H9 (cell line): ENCODE measurements at regions not wholly inside any gene's neighbourhood (a gene's known extent, or its start where the extent isn't known, plus 50 kb on each side); places are given as distances from the start of the nearest gene placed in this dataset.

ENCODE experiments used
- DNase-seq: peaks from one replicate; pipeline ENCODE4 v3.0.0-alpha.2; 2017
- H2AFZ ChIP-seq: one replicate; pipeline ENCODE4 v1.6.1; 2013; ENCODE audit warnings: mild to moderate bottlenecking, low read length, control low read depth, moderate library complexity
- H2AK5ac ChIP-seq: 2 replicates; pipeline ENCODE4 v1.6.1; 2013; ENCODE audit warnings: low read length, control low read depth, mixed read lengths; ENCODE audit not compliant: insufficient read length
- H2BK120ac ChIP-seq: one replicate; pipeline ENCODE4 v1.6.1; 2013; ENCODE audit warnings: low read depth, mild to moderate bottlenecking, low read length, control low read depth, inconsistent platforms; ENCODE audit not compliant: poor library complexity, severe bottlenecking
- H2BK12ac ChIP-seq: 2 replicates; pipeline ENCODE4 v1.6.1; 2013; ENCODE audit warnings: low read length, control low read depth, mixed read lengths, low read depth; ENCODE audit not compliant: insufficient read length
- H2BK15ac ChIP-seq: 2 replicates; pipeline ENCODE4 v1.6.1; 2013; ENCODE audit warnings: low read depth, low read length, control low read depth
- H2BK20ac ChIP-seq: one replicate; pipeline ENCODE4 v1.6.1; 2013; ENCODE audit warnings: low read depth, mild to moderate bottlenecking, low read length, control low read depth, inconsistent platforms; ENCODE audit not compliant: poor library complexity, severe bottlenecking
- H2BK5ac ChIP-seq: 2 replicates; pipeline ENCODE4 v1.6.1; 2013; ENCODE audit warnings: low read length, control low read depth, mixed read lengths; ENCODE audit not compliant: insufficient read length
- H3K14ac ChIP-seq: 2 replicates; pipeline ENCODE4 v1.6.1; 2013; ENCODE audit warnings: low read length, control low read depth; ENCODE audit not compliant: insufficient read depth
- H3K18ac ChIP-seq: 2 replicates; pipeline ENCODE4 v1.6.1; 2013; ENCODE audit warnings: low read depth, mild to moderate bottlenecking, mixed read lengths, low read length, control low read depth; ENCODE audit not compliant: insufficient read length
- H3K23ac ChIP-seq: 2 replicates; pipeline ENCODE4 v1.6.1; 2013; ENCODE audit warnings: low read length, control low read depth, mixed read lengths, low read depth; ENCODE audit not compliant: insufficient read length
- H3K23me2 ChIP-seq: 2 replicates; pipeline ENCODE4 v1.6.1; 2013; ENCODE audit warnings: low read depth, mild to moderate bottlenecking, mixed read lengths, low read length, control low read depth; ENCODE audit not compliant: insufficient read length, poor library complexity, severe bottlenecking
- H3K27ac ChIP-seq: 2 replicates; pipeline ENCODE4 v1.5.1; 2013; ENCODE audit warnings: low read length, control low read depth, mixed read lengths, low read depth; ENCODE audit not compliant: insufficient read length
- H3K27me3 ChIP-seq: 2 replicates; pipeline ENCODE4 v1.6.1; 2013; ENCODE audit warnings: low read length, control low read depth, inconsistent platforms; ENCODE audit not compliant: insufficient read depth
- H3K4ac ChIP-seq: 2 replicates; pipeline ENCODE4 v1.6.1; 2013; ENCODE audit warnings: low read depth, mild to moderate bottlenecking, control low read depth, inconsistent platforms, low read length, moderate library complexity
- H3K4me1 ChIP-seq: 2 replicates; pipeline ENCODE4 v1.6.1; 2013; ENCODE audit warnings: low read length, control low read depth, inconsistent platforms; ENCODE audit not compliant: insufficient read depth
- H3K4me2 ChIP-seq: 2 replicates; pipeline ENCODE4 v1.6.1; 2013; ENCODE audit warnings: low read length, control low read depth, mixed read lengths; ENCODE audit not compliant: insufficient read length, insufficient read depth
- H3K56ac ChIP-seq: 2 replicates; pipeline ENCODE4 v1.6.1; 2013; ENCODE audit warnings: low read depth, mild to moderate bottlenecking, mixed read lengths, low read length, control low read depth; ENCODE audit not compliant: insufficient read length
- H3K79me1 ChIP-seq: 2 replicates; pipeline ENCODE4 v1.6.1; 2013; ENCODE audit warnings: low read depth, mild to moderate bottlenecking, moderate library complexity, low read length, control low read depth, inconsistent platforms; ENCODE audit not compliant: insufficient read depth, poor library complexity, severe bottlenecking
- H3K79me2 ChIP-seq: 2 replicates; pipeline ENCODE4 v1.6.1; 2013; ENCODE audit warnings: low read length, control low read depth, inconsistent platforms; ENCODE audit not compliant: insufficient read depth
- H3K9ac ChIP-seq: 2 replicates; pipeline ENCODE4 v1.6.1; 2013; ENCODE audit warnings: low read length, control low read depth, mixed read lengths; ENCODE audit not compliant: insufficient read length; ENCODE audit errors: extremely low read depth
- H3K9me3 ChIP-seq: one replicate; pipeline ENCODE4 v1.6.1; 2013; ENCODE audit warnings: low read depth, low read length, inconsistent platforms; ENCODE audit not compliant: control insufficient read depth
- H3T11ph ChIP-seq: one replicate; pipeline ENCODE4 v1.6.1; 2013; ENCODE audit warnings: mild to moderate bottlenecking, low read length, control low read depth, inconsistent platforms
- H4K20me1 ChIP-seq: one replicate; pipeline ENCODE4 v1.6.1; 2013; ENCODE audit not compliant: control insufficient read depth, insufficient read length, insufficient read depth
- H4K5ac ChIP-seq: 2 replicates; pipeline ENCODE4 v1.6.1; 2013; ENCODE audit warnings: low read depth, mild to moderate bottlenecking, mixed read lengths, low read length, control low read depth; ENCODE audit not compliant: insufficient read length
- H4K8ac ChIP-seq: replicated peaks from 2 replicates; pipeline ENCODE4 v1.6.1; 2013; ENCODE audit warnings: low read length, control low read depth, mixed read lengths, low read depth; ENCODE audit not compliant: insufficient read length
- H4K91ac ChIP-seq: 2 replicates; pipeline ENCODE4 v1.6.1; 2013; ENCODE audit warnings: low read depth, mild to moderate bottlenecking, moderate library complexity, mixed read lengths, low read length, control low read depth; ENCODE audit not compliant: insufficient read length
- H3K27ac Mint-ChIP-seq, 3 experiments: 2 replicates in 2 of 3; 3 replicates in 1 of 3; pipeline ENCODE4 v1.8.0; 2020 to 2021; ENCODE audit warnings: mixed read lengths in 3 of 3, mild to moderate bottlenecking in 1 of 3, moderate library complexity in 1 of 3
- H3K27me3 Mint-ChIP-seq: 2 replicates; pipeline ENCODE4 v1.8.0; 2021; ENCODE audit warnings: low read depth, mild to moderate bottlenecking, moderate library complexity, mixed read lengths
- H3K36me3 Mint-ChIP-seq, 3 experiments: 2 replicates in 2 of 3; 3 replicates in 1 of 3; pipeline ENCODE4 v1.8.0; 2020 to 2021; ENCODE audit warnings: low read depth in 3 of 3, mixed read lengths in 3 of 3; ENCODE audit not compliant: insufficient read depth in 1 of 3
- H3K4me1 Mint-ChIP-seq, 2 experiments: 2 replicates each; pipeline ENCODE4 v1.8.0; 2020; ENCODE audit warnings: mixed read lengths in 2 of 2
- H3K4me3 Mint-ChIP-seq, 2 experiments: 2 replicates in 1 of 2; 3 replicates in 1 of 2; pipeline ENCODE4 v1.8.0; 2020 to 2021; ENCODE audit warnings: mild to moderate bottlenecking in 2 of 2, mixed read lengths in 2 of 2, moderate library complexity in 1 of 2
- H3K9me3 Mint-ChIP-seq, 2 experiments: 2 replicates in 1 of 2; 3 replicates in 1 of 2; pipeline ENCODE4 v1.8.0; 2020; ENCODE audit warnings: mild to moderate bottlenecking in 2 of 2, mixed read lengths in 2 of 2, moderate library complexity in 1 of 2
- CTCF ChIP-seq: fragments of 200-600 bp; sonication (generic); conservative IDR thresholded peaks from 3 replicates; pipeline ENCODE4 v1.8.0; 2021; ENCODE audit warnings: antibody characterized with exemption, mild to moderate bottlenecking
- WGBS: extraction: QIAGEN DNeasy Blood & Tissue Kit; methylation state at CpG from one replicate; pipeline ENCODE4 v1.1.7; 2013; ENCODE audit warnings: missing lambda C conversion rate, low lambda C conversion rate, mixed read lengths; ENCODE audit not compliant: insufficient read length; ENCODE audit errors: extremely low coverage; 5-methylcytosine and 5-hydroxymethylcytosine counted together

- peak overlapping the region in 1 of 3 experiments; percentile 55; a peak in 1 of 7 replicates for H3K27ac Mint-ChIP-seq
- Histone ChIP-seq H3K4ac (no peak overlapping the region), H2BK120ac (no peak overlapping the region), H4K91ac (no peak overlapping the region), H3K79me2 (no peaks in the 10 kb centered on the region), H2AK5ac (no peak overlapping the region), H2AFZ (no peak overlapping the region), H2BK20ac (no peak overlapping the region), H3K23me2 (no peaks in the 10 kb centered on the region), H3K79me1 (no peaks in the 10 kb centered on the region), H3K27me3 (no peaks in the 10 kb centered on the region), H3K9me3 (no peaks in the 10 kb centered on the region), H4K20me1 (no peaks in the 10 kb centered on the region), H3K23ac (no peak overlapping the region), H2BK15ac (no peak overlapping the region), H3K4me2 (no peak overlapping the region), H3T11ph (no peak overlapping the region), H2BK12ac (no peak overlapping the region), H3K56ac (no peak overlapping the region), H2BK5ac (no peak overlapping the region), H3K4me1 (no peaks in the 10 kb centered on the region), H4K5ac (no peak overlapping the region), H3K9ac (no peak overlapping the region), H4K8ac (no peak overlapping the region), H3K14ac (no peak overlapping the region), H3K18ac (no peak overlapping the region), H3K27ac (no peak overlapping the region)
- peaks cover 0 to 5% of the 10 kb centered on the region in 2 experiments; a peak in 1 of 4 replicates for H3K4me1 Mint-ChIP-seq
- peak; percentile 33 for DNase-seq
- H3K9me3 Mint-ChIP-seq, result peaks cover 3% of the 10 kb centered on the region in 2 experiments; a peak in 2 of 5 replicates
- peaks cover 3% of the 10 kb centered on the region for H3K27me3 Mint-ChIP-seq
- no peak overlapping the region for H3K4me3 Mint-ChIP-seq
- H3K36me3 Mint-ChIP-seq, result no peaks in the 10 kb centered on the region
- TF ChIP-seq CTCF, result no peak
- WGBS, result no CpG with 5 or more reads among the region's 32 CpGs
Observed at GRCh38 chr2:71852141-71852711, 295.4 kb downstream of the CYP26B1 start.
